H1 (cell line): ENCODE measurements at regions not wholly inside any gene's neighbourhood (a gene's known extent, or its start where the extent isn't known, plus 50 kb on each side); places are given as distances from the start of the nearest gene placed in this dataset.
"Not testable (repeated sequence)": the region's sequence is repeated elsewhere in the genome, so short reads cannot be mapped to it uniquely, and the experiment has no call there.

Experiments used
- CTCF ChIA-PET: fragments of 300-600 bp; sonication (Branson Sonifier 250); formaldehyde crosslinking; loops from one replicate; lab custom pipeline; 2021; ENCODE audit not compliant: partially characterized antibody; lab: Charles Lee
- POLR2A ChIA-PET: fragments of 300-600 bp; sonication (Branson Sonifier 250); formaldehyde crosslinking; loops from one replicate; lab custom pipeline; 2021; ENCODE audit warnings: inconsistent platforms; ENCODE audit not compliant: partially characterized antibody; lab: Charles Lee
- DNase-seq, 2 experiments: peaks; one replicate each; pipeline versions ENCODE4 v3.0.0 to v3.0.0-alpha.2; 2010 to 2022; ENCODE audit warnings: low spot score in 2 of 2, low read depth in 1 of 2, mixed read lengths in 1 of 2
- FAIRE-seq: peaks from 2 replicates; lab custom pipeline; 2011; peaks lifted over from hg19 to GRCh38; lab: Jason Lieb, UNC
- H2AFZ ChIP-seq: 2 replicates; pipeline ENCODE4 v1.8.1; 2012; ENCODE audit warnings: low read length, inconsistent platforms
- H2AK5ac ChIP-seq: 2 replicates; pipeline ENCODE4 v1.6.1; 2013; ENCODE audit warnings: low read depth, low read length
- H2BK120ac ChIP-seq: replicated peaks from 2 replicates; pipeline ENCODE3; 2013; ENCODE audit warnings: low read depth, low read length, inconsistent platforms
- H2BK12ac ChIP-seq: 2 replicates; pipeline ENCODE4 v1.6.1; 2013; ENCODE audit warnings: low read depth, low read length
- H2BK15ac ChIP-seq: 2 replicates; pipeline ENCODE4 v1.6.1; 2013; ENCODE audit warnings: low read length
- H2BK20ac ChIP-seq: 2 replicates; pipeline ENCODE4 v1.6.1; 2013; ENCODE audit warnings: low read length
- H2BK5ac ChIP-seq: 2 replicates; pipeline ENCODE4 v1.6.1; 2013; ENCODE audit warnings: low read depth, low read length
- H3K14ac ChIP-seq: 2 replicates; pipeline ENCODE4 v1.6.1; 2013; ENCODE audit warnings: inconsistent platforms; ENCODE audit not compliant: insufficient read length
- H3K18ac ChIP-seq: 2 replicates; pipeline ENCODE4 v1.6.1; 2013; ENCODE audit warnings: low read length; ENCODE audit errors: extremely low read depth
- H3K23ac ChIP-seq: 2 replicates; pipeline ENCODE4 v1.6.1; 2013; ENCODE audit warnings: inconsistent platforms; ENCODE audit not compliant: insufficient read length
- H3K23me2 ChIP-seq: 2 replicates; pipeline ENCODE4 v1.6.1; 2013; ENCODE audit warnings: low read depth, low read length
- H3K27ac ChIP-seq: 2 replicates; pipeline ENCODE4 v1.6.1; 2011; ENCODE audit warnings: low read depth, low read length, inconsistent platforms
- H3K27me3 ChIP-seq, 4 experiments: replicated peaks in 1 of 4; 1 replicate in 1 of 4; 2 replicates in 3 of 4; pipeline versions ENCODE4 v1.6.1 to v1.8.1; 2011 to 2013; ENCODE audit warnings: low read length in 3 of 4, mild to moderate bottlenecking in 3 of 4, inconsistent platforms in 2 of 4, mixed read lengths in 2 of 4, moderate library complexity in 1 of 4; ENCODE audit not compliant: control insufficient read depth in 3 of 4, insufficient read depth in 3 of 4; ENCODE audit errors: extremely low read depth in 1 of 4
- H3K36me3 ChIP-seq, 4 experiments: 2 replicates each; pipeline versions ENCODE4 v1.6.1 to v1.8.1; 2011 to 2013; ENCODE audit warnings: mild to moderate bottlenecking in 4 of 4, low read length in 3 of 4, moderate library complexity in 2 of 4, control low read depth in 1 of 4, inconsistent platforms in 1 of 4; ENCODE audit not compliant: insufficient read depth in 4 of 4, control insufficient read depth in 2 of 4
- H3K4ac ChIP-seq: replicated peaks from 2 replicates; pipeline ENCODE3; 2013; ENCODE audit warnings: low read length, low read depth, mixed read lengths, inconsistent platforms; ENCODE audit not compliant: insufficient read length
- H3K4me1 ChIP-seq, 4 experiments: replicated peaks in 1 of 4; 1 replicate in 1 of 4; 2 replicates in 3 of 4; pipeline versions ENCODE4 v1.6.1 to v1.8.1; 2011 to 2013; ENCODE audit warnings: low read length in 3 of 4, inconsistent platforms in 2 of 4, mixed read lengths in 1 of 4; ENCODE audit not compliant: insufficient read depth in 4 of 4, control insufficient read depth in 3 of 4
- H3K4me2 ChIP-seq, 2 experiments: 2 replicates each; pipeline versions ENCODE4 v1.6.1 to v1.8.1; 2011 to 2013; ENCODE audit warnings: low read depth in 2 of 2, low read length in 2 of 2, control low read depth in 1 of 2, inconsistent platforms in 1 of 2, mild to moderate bottlenecking in 1 of 2; ENCODE audit not compliant: insufficient read depth in 1 of 2
- H3K4me3 ChIP-seq, 4 experiments: fragments of 200-600, 300-600 bp in 1 of 4; sonication (generic), shearing (Covaris generic), sonication (Bioruptor Twin) in 1 of 4; 2 replicates each; pipeline versions ENCODE4 v1.5.1 to v1.8.1; 2011 to 2016; ENCODE audit warnings: low read length in 4 of 4, low read depth in 3 of 4, control low read depth in 2 of 4, inconsistent platforms in 2 of 4, mild to moderate bottlenecking in 2 of 4, mixed read lengths in 1 of 4, moderate library complexity in 1 of 4; ENCODE audit not compliant: insufficient read depth in 2 of 4; ENCODE audit errors: extremely low read depth in 1 of 4
- H3K56ac ChIP-seq: replicated peaks from 2 replicates; pipeline ENCODE3; 2013; ENCODE audit warnings: low read depth, mild to moderate bottlenecking, mixed read lengths, low read length, inconsistent platforms; ENCODE audit not compliant: insufficient read length
- H3K79me1 ChIP-seq: 2 replicates; pipeline ENCODE4 v1.6.1; 2013; ENCODE audit warnings: low read depth, low read length, control low read depth
- H3K79me2 ChIP-seq, 2 experiments: 2 replicates each; pipeline versions ENCODE4 v1.6.1 to v1.8.1; 2012 to 2013; ENCODE audit warnings: low read length in 2 of 2, mild to moderate bottlenecking in 2 of 2, inconsistent platforms in 1 of 2; ENCODE audit not compliant: insufficient read depth in 2 of 2, control insufficient read depth in 1 of 2
- H3K9ac ChIP-seq, 4 experiments: replicated peaks in 1 of 4; 1 replicate in 1 of 4; 2 replicates in 3 of 4; pipeline versions ENCODE4 v1.6.1 to v1.8.1; 2011 to 2013; ENCODE audit warnings: low read depth in 3 of 4, low read length in 3 of 4, control low read depth in 2 of 4, mild to moderate bottlenecking in 2 of 4, moderate library complexity in 2 of 4, inconsistent platforms in 1 of 4; ENCODE audit errors: extremely low read depth in 1 of 4
- H3K9me3 ChIP-seq, 2 experiments: 2 replicates each; pipeline versions ENCODE4 v1.6.1 to v1.8.1; 2012 to 2013; ENCODE audit warnings: mild to moderate bottlenecking in 2 of 2, moderate library complexity in 2 of 2, control low read depth in 1 of 2, inconsistent platforms in 1 of 2, low read depth in 1 of 2, low read length in 1 of 2, mixed read lengths in 1 of 2; ENCODE audit not compliant: insufficient read depth in 2 of 2
- H4K20me1 ChIP-seq, 2 experiments: replicated peaks in 1 of 2; 2 replicates each; pipeline versions ENCODE3 to v1.8.1; 2011 to 2013; ENCODE audit warnings: inconsistent platforms in 2 of 2, low read length in 2 of 2, mild to moderate bottlenecking in 1 of 2; ENCODE audit not compliant: insufficient read depth in 2 of 2, control insufficient read depth in 1 of 2
- H4K5ac ChIP-seq: 2 replicates; pipeline ENCODE4 v1.6.1; 2013; ENCODE audit warnings: low read length, low read depth, mixed read lengths, inconsistent platforms; ENCODE audit not compliant: insufficient read length
- H4K8ac ChIP-seq: 2 replicates; pipeline ENCODE4 v1.8.0; 2013; ENCODE audit warnings: mild to moderate bottlenecking, moderate library complexity, low read length, inconsistent platforms; ENCODE audit not compliant: insufficient read depth; ENCODE audit errors: extremely low read depth
- H4K91ac ChIP-seq: replicated peaks from 2 replicates; pipeline ENCODE3; 2013; ENCODE audit warnings: low read length, mixed read lengths, inconsistent platforms; ENCODE audit not compliant: insufficient read length
- WGBS, 2 experiments: shearing (Covaris generic) in 1 of 2; methylation state at CpG; one replicate each; pipeline versions ENCODE4 v1.1.6 to v1.1.7; 2013 to 2015; ENCODE audit warnings: low lambda C conversion rate in 2 of 2, mixed read lengths in 2 of 2, inconsistent platforms in 1 of 2, low coverage in 1 of 2, missing lambda C conversion rate in 1 of 2; ENCODE audit not compliant: insufficient replicate concordance in 2 of 2, insufficient coverage in 1 of 2, insufficient read length in 1 of 2; ENCODE audit errors: extremely low coverage in 1 of 2, missing lambda C conversion rate in 1 of 2; 5-methylcytosine and 5-hydroxymethylcytosine counted together

DNA sequence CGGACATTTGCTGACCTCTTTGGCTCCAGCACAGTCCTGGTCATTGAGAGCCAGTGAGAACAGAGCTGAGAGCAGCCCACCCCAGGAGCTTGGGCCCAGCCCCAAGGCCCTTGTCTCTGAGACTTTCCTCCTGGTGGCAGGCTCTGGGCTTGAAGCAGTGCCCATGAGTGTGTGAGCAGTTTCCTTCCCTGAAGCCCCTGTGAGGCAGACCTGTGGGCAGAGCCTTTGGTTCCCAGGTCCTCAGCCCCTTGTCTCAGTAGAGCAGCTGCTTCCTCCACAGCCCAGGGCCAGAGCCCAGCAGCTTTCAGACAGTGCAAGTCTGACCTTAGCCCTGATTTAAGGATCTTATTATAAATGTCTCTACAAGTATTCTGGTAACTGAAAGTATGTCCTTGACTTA lies 1185.0 kb downstream of the RPIA start:
- H3K79me1 ChIP-seq, H3K36me3 ChIP-seq, H3K56ac ChIP-seq, H2BK5ac ChIP-seq, H2BK20ac ChIP-seq, POLR2A ChIA-PET, H4K91ac ChIP-seq, H3K9me3 ChIP-seq, H3K4ac ChIP-seq, FAIRE-seq, DNase-seq, H4K5ac ChIP-seq, H2AK5ac ChIP-seq, H2BK120ac ChIP-seq, H3K18ac ChIP-seq, H2BK12ac ChIP-seq, H3K23ac ChIP-seq, H3K27me3 ChIP-seq, H3K79me2 ChIP-seq, H4K8ac ChIP-seq, H3K4me2 ChIP-seq, H3K27ac ChIP-seq, CTCF ChIA-PET, H3K23me2 ChIP-seq, H4K20me1 ChIP-seq, H2AFZ ChIP-seq, H3K14ac ChIP-seq, H3K4me3 ChIP-seq, H3K9ac ChIP-seq, H3K4me1 ChIP-seq, H2BK15ac ChIP-seq: not testable (repeated sequence)
- WGBS, 2 experiments: no CpG with 5 or more reads among the region's 1 CpG

- POLR2A ChIA-PET, H3K4ac ChIP-seq, H3K27me3 ChIP-seq, H3K23me2 ChIP-seq, H3K9ac ChIP-seq, H4K20me1 ChIP-seq, H2BK120ac ChIP-seq, H2BK12ac ChIP-seq, DNase-seq, H3K14ac ChIP-seq, H2BK15ac ChIP-seq, H3K23ac ChIP-seq, H3K4me1 ChIP-seq, H2AK5ac ChIP-seq, H2BK20ac ChIP-seq, H3K9me3 ChIP-seq, H2AFZ ChIP-seq, H3K79me2 ChIP-seq, H3K4me2 ChIP-seq, FAIRE-seq, H2BK5ac ChIP-seq, H4K5ac ChIP-seq, H3K56ac ChIP-seq, H3K79me1 ChIP-seq, H3K4me3 ChIP-seq, CTCF ChIA-PET, H3K36me3 ChIP-seq, H3K18ac ChIP-seq, H4K8ac ChIP-seq, H3K27ac ChIP-seq, H4K91ac ChIP-seq: not testable (repeated sequence)
- WGBS, 2 experiments: 56% methylated on average over 4 of the region's 6 CpGs; no CpG with 5 or more reads in 1 of the 2 experiments
Measured at GRCh38 chr2:89876878-89877277, 1185.4 kb downstream of the RPIA start.
